ENCODE measurements at regions not wholly inside any gene's neighbourhood (a gene's known extent, or its start where the extent isn't known, plus 50 kb on each side); places are given as distances from the start of the nearest gene placed in this dataset.

DNA sequence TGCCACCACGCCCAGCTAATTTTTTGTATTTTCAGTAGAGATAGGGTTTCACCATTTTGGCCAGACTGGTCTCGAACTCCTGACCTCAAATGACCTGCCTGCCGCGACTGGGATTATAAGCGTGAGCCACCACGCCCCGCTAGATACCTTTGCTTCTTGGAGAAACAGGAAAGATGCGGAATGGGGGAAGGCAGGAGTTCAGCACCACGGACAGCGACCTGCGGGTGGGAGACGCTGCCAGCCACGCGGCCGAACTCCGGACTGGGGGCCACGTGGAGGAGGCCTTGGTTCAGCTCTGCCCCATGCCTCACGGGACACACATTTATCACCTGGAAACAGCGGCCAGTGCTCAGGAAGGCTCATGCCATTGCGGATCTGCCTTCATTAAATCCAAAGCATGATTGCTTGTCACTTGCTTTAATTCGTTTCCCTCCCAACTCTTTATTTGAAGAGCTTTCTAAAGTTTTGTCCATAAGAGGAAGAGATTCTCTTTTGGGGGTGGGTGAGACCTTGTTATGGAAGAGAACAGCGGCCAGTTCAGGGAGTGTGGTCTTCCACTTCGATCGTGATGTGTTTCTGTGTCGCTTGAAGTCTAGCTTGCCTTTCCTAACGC is 219.9 kb downstream of the ENGASE start (continued):
- TF ChIP-seq, protein P1, sequence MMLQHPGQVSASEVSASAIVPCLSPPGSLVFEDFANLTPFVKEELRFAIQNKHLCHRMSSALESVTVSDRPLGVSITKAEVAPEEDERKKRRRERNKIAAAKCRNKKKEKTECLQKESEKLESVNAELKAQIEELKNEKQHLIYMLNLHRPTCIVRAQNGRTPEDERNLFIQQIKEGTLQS (CRISPR knock-in tag; IDR thresholded peaks at IDR 0.05) = peak; percentile 71
- TF ChIP-seq YEATS2 (CRISPR knock-in tag; IDR thresholded peaks at IDR 0.05; ENCODE audit: borderline replicate concordance) (peak; percentile 80; the same call in 1 of the 2 replicates), ZNF101 (CRISPR knock-in tag; IDR thresholded peaks at IDR 0.05; ENCODE audit: borderline replicate concordance, low read depth) (no peak), KDM5A (IDR thresholded peaks at IDR 0.05; ENCODE audit: borderline replicate concordance, low read length) (no peak), RARA (CRISPR knock-in tag; IDR thresholded peaks at IDR 0.05) (peak; percentile 76), ZSCAN25 (CRISPR knock-in tag; IDR thresholded peaks at IDR 0.05) (peak; percentile 80; the same call in 1 of the 2 replicates), RCOR2 (CRISPR knock-in tag; IDR thresholded peaks at IDR 0.05) (no peak), AHR (CRISPR knock-in tag; IDR thresholded peaks at IDR 0.05) (peak; percentile 84; the same call in 1 of the 2 replicates), MYC (CRISPR knock-in tag; IDR thresholded peaks at IDR 0.05; ENCODE audit: borderline replicate concordance) (peak; percentile 97), FLYWCH1 (CRISPR knock-in tag; IDR thresholded peaks at IDR 0.05) (no peak), KAT8 (CRISPR knock-in tag; IDR thresholded peaks at IDR 0.05) (peak; percentile 75), ZNF138 (CRISPR knock-in tag; IDR thresholded peaks at IDR 0.05; ENCODE audit: low read depth) (peak; percentile 93; the same call in 1 of the 2 replicates), MYNN (CRISPR knock-in tag; IDR thresholded peaks at IDR 0.05; ENCODE audit: low read depth) (no peak), POLR2G (IDR thresholded peaks at IDR 0.05; ENCODE audit: low read depth, low read length) (no peak), ZKSCAN5 (CRISPR knock-in tag; IDR thresholded peaks at IDR 0.05) (no peak), MED8 (CRISPR knock-in tag; IDR thresholded peaks at IDR 0.05; ENCODE audit: insufficient replicate concordance) (no peak), RELA (CRISPR knock-in tag; IDR thresholded peaks at IDR 0.05) (no peak), ZNF562 (CRISPR knock-in tag; IDR thresholded peaks at IDR 0.05; ENCODE audit: borderline replicate concordance) (no peak), ZNF136 (CRISPR knock-in tag; IDR thresholded peaks at IDR 0.05; ENCODE audit: low read depth) (peak; percentile 70; the same call in 1 of the 2 replicates), PHF8 (CRISPR knock-in tag; IDR thresholded peaks at IDR 0.05) (no peak)
- TF ChIP-seq, protein P2, sequence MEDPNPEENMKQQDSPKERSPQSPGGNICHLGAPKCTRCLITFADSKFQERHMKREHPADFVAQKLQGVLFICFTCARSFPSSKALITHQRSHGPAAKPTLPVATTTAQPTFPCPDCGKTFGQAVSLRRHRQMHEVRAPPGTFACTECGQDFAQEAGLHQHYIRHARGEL (CRISPR knock-in tag; IDR thresholded peaks at IDR 0.05) = no peak
- TF ChIP-seq, protein P3, sequence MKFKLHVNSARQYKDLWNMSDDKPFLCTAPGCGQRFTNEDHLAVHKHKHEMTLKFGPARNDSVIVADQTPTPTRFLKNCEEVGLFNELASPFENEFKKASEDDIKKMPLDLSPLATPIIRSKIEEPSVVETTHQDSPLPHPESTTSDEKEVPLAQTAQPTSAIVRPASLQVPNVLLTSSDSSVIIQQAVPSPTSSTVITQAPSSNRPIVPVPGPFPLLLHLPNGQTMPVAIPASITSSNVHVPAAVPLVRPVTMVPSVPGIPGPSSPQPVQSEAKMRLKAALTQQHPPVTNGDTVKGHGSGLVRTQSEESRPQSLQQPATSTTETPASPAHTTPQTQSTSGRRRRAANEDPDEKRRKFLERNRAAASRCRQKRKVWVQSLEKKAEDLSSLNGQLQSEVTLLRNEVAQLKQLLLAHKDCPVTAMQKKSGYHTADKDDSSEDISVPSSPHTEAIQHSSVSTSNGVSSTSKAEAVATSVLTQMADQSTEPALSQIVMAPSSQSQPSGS (CRISPR knock-in tag; IDR thresholded peaks at IDR 0.05) = peak; percentile 58; the same call in 1 of the 2 replicates
- TF ChIP-seq, protein P4, sequence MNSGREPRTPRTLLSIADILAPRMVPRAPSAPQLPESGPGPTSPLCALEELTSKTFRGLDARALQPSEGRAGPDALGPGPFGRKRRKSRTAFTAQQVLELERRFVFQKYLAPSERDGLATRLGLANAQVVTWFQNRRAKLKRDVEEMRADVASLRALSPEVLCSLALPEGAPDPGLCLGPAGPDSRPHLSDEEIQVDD (CRISPR knock-in tag; IDR thresholded peaks at IDR 0.05; ENCODE audit: borderline replicate concordance) = peak; percentile 89; the same call in 1 of the 2 replicates
- TF ChIP-seq, protein P5, sequence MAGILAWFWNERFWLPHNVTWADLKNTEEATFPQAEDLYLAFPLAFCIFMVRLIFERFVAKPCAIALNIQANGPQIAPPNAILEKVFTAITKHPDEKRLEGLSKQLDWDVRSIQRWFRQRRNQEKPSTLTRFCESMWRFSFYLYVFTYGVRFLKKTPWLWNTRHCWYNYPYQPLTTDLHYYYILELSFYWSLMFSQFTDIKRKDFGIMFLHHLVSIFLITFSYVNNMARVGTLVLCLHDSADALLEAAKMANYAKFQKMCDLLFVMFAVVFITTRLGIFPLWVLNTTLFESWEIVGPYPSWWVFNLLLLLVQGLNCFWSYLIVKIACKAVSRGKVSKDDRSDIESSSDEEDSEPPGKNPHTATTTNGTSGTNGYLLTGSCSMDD (CRISPR knock-in tag; IDR thresholded peaks at IDR 0.05) = peak; percentile 87; the same call in 1 of the 2 replicates
- TF ChIP-seq, protein P6, sequence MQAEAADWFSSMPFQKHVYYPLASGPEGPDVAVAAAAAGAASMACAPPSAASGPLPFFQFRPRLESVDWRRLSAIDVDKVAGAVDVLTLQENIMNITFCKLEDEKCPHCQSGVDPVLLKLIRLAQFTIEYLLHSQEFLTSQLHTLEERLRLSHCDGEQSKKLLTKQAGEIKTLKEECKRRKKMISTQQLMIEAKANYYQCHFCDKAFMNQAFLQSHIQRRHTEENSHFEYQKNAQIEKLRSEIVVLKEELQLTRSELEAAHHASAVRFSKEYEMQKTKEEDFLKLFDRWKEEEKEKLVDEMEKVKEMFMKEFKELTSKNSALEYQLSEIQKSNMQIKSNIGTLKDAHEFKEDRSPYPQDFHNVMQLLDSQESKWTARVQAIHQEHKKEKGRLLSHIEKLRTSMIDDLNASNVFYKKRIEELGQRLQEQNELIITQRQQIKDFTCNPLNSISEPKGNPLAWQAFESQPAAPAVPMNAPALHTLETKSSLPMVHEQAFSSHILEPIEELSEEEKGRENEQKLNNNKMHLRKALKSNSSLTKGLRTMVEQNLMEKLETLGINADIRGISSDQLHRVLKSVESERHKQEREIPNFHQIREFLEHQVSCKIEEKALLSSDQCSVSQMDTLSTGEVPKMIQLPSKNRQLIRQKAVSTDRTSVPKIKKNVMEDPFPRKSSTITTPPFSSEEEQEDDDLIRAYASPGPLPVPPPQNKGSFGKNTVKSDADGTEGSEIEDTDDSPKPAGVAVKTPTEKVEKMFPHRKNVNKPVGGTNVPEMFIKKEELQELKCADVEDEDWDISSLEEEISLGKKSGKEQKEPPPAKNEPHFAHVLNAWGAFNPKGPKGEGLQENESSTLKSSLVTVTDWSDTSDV (CRISPR knock-in tag; IDR thresholded peaks at IDR 0.05) = peak; percentile 82; the same call in 1 of the 2 replicates

Measured in HepG2 (cell line).